HT1080 (cell line): ENCODE measurements at regions not wholly inside any gene's neighbourhood (a gene's known extent, or its start where the extent isn't known, plus 50 kb on each side); places are given as distances from the start of the nearest gene placed in this dataset.

ENCODE experiments used
- DNase-seq: peaks from one replicate; pipeline ENCODE4 v3.0.0-alpha.2; 2015; ENCODE audit warnings: low read depth

- DNase-seq = no peak
Measured at GRCh38 chr2:33812707-33813106, 213.6 kb upstream of the FAM98A start.

GRCh38 chr2:33810046-33810835 lies 211.1 kb upstream of the FAM98A start:
- DNase-seq = peak; percentile 39

GRCh38 chr2:33806041-33806440 lies 206.9 kb upstream of the FAM98A start:
- peak; percentile 45 for DNase-seq

- no peak for DNase-seq
Measured at GRCh38 chr2:33804155-33804554, 205.1 kb upstream of the FAM98A start.

GRCh38 chr2:33796511-33796910 lies 197.4 kb upstream of the FAM98A start:
- DNase-seq = no peak

GRCh38 chr2:33791625-33792024 lies 192.5 kb upstream of the FAM98A start:
- DNase-seq = peak; percentile 82

GRCh38 chr2:33788044-33788443 lies 188.9 kb upstream of the FAM98A start:
- peak; percentile 32 for DNase-seq

- DNase-seq = peak; percentile 37
Measured at GRCh38 chr2:33786881-33787280, 187.8 kb upstream of the FAM98A start.

GRCh38 chr2:33785201-33786106 lies 186.4 kb upstream of the FAM98A start:
- DNase-seq = no peak

- no peak for DNase-seq
Measured at GRCh38 chr2:33784488-33784887, 185.4 kb upstream of the FAM98A start.

- DNase-seq = no peak
Measured at GRCh38 chr2:33782395-33783230, 183.5 kb upstream of the FAM98A start.

- DNase-seq = peak; percentile 51
Measured at GRCh38 chr2:33777786-33778185, 178.7 kb upstream of the FAM98A start.

- DNase-seq = no peak
Measured at GRCh38 chr2:33775306-33775705, 176.2 kb upstream of the FAM98A start.

GRCh38 chr2:33770023-33770422 lies 170.9 kb upstream of the FAM98A start:
- no peak for DNase-seq

GRCh38 chr2:33766175-33766574 lies 167.1 kb upstream of the FAM98A start:
- no peak for DNase-seq

GRCh38 chr2:33765122-33765521 lies 166.0 kb upstream of the FAM98A start:
- DNase-seq = peak; percentile 16

- DNase-seq = no peak
Measured at GRCh38 chr2:33764551-33764950, 165.5 kb upstream of the FAM98A start.

- DNase-seq = peak; percentile 48
Measured at GRCh38 chr2:33763671-33764310, 164.7 kb upstream of the FAM98A start.

- no peak for DNase-seq
Measured at GRCh38 chr2:33762636-33763035, 163.5 kb upstream of the FAM98A start.

GRCh38 chr2:33746208-33746800 lies 147.2 kb upstream of the FAM98A start:
- DNase-seq = no peak

- DNase-seq = peak; percentile 61
Measured at GRCh38 chr2:33735096-33735495, 136.0 kb upstream of the FAM98A start.
